OCI-LY7 (cell line): ENCODE measurements at regions not wholly inside any gene's neighbourhood (a gene's known extent, or its start where the extent isn't known, plus 50 kb on each side); places are given as distances from the start of the nearest gene placed in this dataset.

ENCODE experiments used
- BruUV-seq: library from RNA; stranded (reverse); fragments of 400-500 nt; replicated peaks from 2 replicates; lab custom pipeline; 2021; lab: Mats Ljungman, UMichigan
- CTCF ChIA-PET: fragments of 300-600 bp; sonication (Branson Sonifier 250); formaldehyde crosslinking; loops from one replicate; lab custom pipeline; 2022; ENCODE audit warnings: antibody characterized with exemption; ENCODE audit not compliant: unreplicated experiment; lab: Charles Lee
- POLR2A ChIA-PET: fragments of 300-600 bp; sonication (Branson Sonifier 250); formaldehyde crosslinking; loops from one replicate; lab custom pipeline; 2022; ENCODE audit warnings: antibody characterized with exemption; lab: Charles Lee
- DNase-seq: peaks from one replicate; pipeline ENCODE4 v3.0.0-alpha.2; 2015; ENCODE audit warnings: low spot score
- H2AFZ ChIP-seq: fragments of 200-600 bp; sonication (generic), shearing (Covaris generic); 2 replicates; pipeline ENCODE4 v1.6.1; 2014; ENCODE audit warnings: mild to moderate bottlenecking, antibody characterized with exemption, low read length, moderate library complexity
- H3K27ac ChIP-seq: fragments of 200-600 bp; sonication (generic); 2 replicates; pipeline ENCODE4 v1.5.1; 2014; ENCODE audit warnings: mixed run types, low read depth, mild to moderate bottlenecking, moderate library complexity, low read length, inconsistent platforms; ENCODE audit not compliant: poor library complexity, severe bottlenecking
- H3K36me3 ChIP-seq: fragments of 200-600 bp; sonication (generic); 2 replicates; pipeline ENCODE4 v1.6.1; 2014; ENCODE audit warnings: mild to moderate bottlenecking, antibody characterized with exemption, low read length, moderate library complexity, mixed read lengths; ENCODE audit not compliant: insufficient read depth
- H3K4me1 ChIP-seq: fragments of 200-600 bp; sonication (generic); 2 replicates; pipeline ENCODE4 v1.5.1; 2014; ENCODE audit warnings: mild to moderate bottlenecking, low read length; ENCODE audit not compliant: insufficient read depth, poor library complexity, severe bottlenecking
- H3K4me2 ChIP-seq: fragments of 200-600 bp; sonication (generic); 2 replicates; pipeline ENCODE4 v1.6.1; 2014; ENCODE audit warnings: mild to moderate bottlenecking, low read length
- H3K4me3 ChIP-seq: fragments of 200-600 bp; sonication (generic); 2 replicates; pipeline ENCODE4 v1.5.1; 2014; ENCODE audit warnings: mild to moderate bottlenecking, low read depth, low read length; ENCODE audit not compliant: poor library complexity, severe bottlenecking
- H3K79me2 ChIP-seq: fragments of 200-600 bp; sonication (generic); 2 replicates; pipeline ENCODE4 v1.6.1; 2016; ENCODE audit warnings: low read depth, mild to moderate bottlenecking, low read length, moderate library complexity, mixed read lengths; ENCODE audit not compliant: insufficient read depth
- H3K9me2 ChIP-seq: fragments of 200-600 bp; sonication (generic); 2 replicates; pipeline ENCODE4 v1.6.1; 2016; ENCODE audit warnings: mild to moderate bottlenecking, low read length, mixed read lengths; ENCODE audit not compliant: insufficient read depth
- H3K9me3 ChIP-seq: fragments of 200-600 bp; sonication (generic); 2 replicates; pipeline ENCODE4 v1.6.1; 2014; ENCODE audit warnings: mild to moderate bottlenecking, mixed run types, low read length, mixed read lengths
- H4K20me1 ChIP-seq: fragments of 200-600 bp; sonication (generic); 2 replicates; pipeline ENCODE4 v1.6.1; 2014; ENCODE audit warnings: mild to moderate bottlenecking, antibody characterized with exemption, low read length, moderate library complexity, mixed read lengths; ENCODE audit not compliant: insufficient read depth
- CTCF ChIP-seq: fragments of 200-600 bp; sonication (generic); conservative IDR thresholded peaks from 2 replicates; pipeline ENCODE4 v1.5.1; 2014; ENCODE audit warnings: mild to moderate bottlenecking, antibody characterized with exemption, low read length, moderate library complexity, mixed read lengths
- EZH2phosphoT487 ChIP-seq: fragments of 200-600 bp; sonication (generic); IDR thresholded peaks from 2 replicates; pipeline ENCODE4 v1.6.1; 2018; ENCODE audit warnings: low read depth, borderline replicate concordance, mild to moderate bottlenecking, mixed run types, antibody characterized with exemption, low read length, moderate library complexity, mixed read lengths
- intact Hi-C: fragments of 100-400 bp; cut with micrococcal nuclease; formaldehyde crosslinking; loops from one replicate; pipeline ENCODE4 v1.10.0; 2022; ENCODE audit not compliant: unreplicated experiment

- no peak for TF ChIP-seq EZH2phosphoT487
- H4K20me1 ChIP-seq, result no peaks in the 10 kb centered on the region
- H3K9me3 ChIP-seq, result no peaks in the 10 kb centered on the region
- no TSS peak for BruUV-seq
- ChIA-PET CTCF (no interaction called here), POLR2A (interaction anchor here (0.6 kb wide), 1 partner anchor 23 kb away, joined by 3 read pairs; no protein-coding TSS in a partner anchor)
- intact Hi-C loops, result no loop called here
- no peaks in the 10 kb centered on the region for H3K36me3 ChIP-seq
- H3K4me2 ChIP-seq, result no peak overlapping the region
- no peaks in the 10 kb centered on the region for H3K9me2 ChIP-seq
- H3K4me3 ChIP-seq, result no peak overlapping the region
- H2AFZ ChIP-seq, result no peak overlapping the region
- no peaks in the 10 kb centered on the region for H3K79me2 ChIP-seq
- H3K4me1 ChIP-seq, result no peaks in the 10 kb centered on the region
- no peak for DNase-seq
- no peak overlapping the region for H3K27ac ChIP-seq
Measured at GRCh38 chr4:125484912-125485311, 170.2 kb downstream of the FAT4 start.

- Histone ChIP-seq H3K4me1 (no peaks in the 10 kb centered on the region), H3K79me2 (no peaks in the 10 kb centered on the region), H3K4me3 (no peak overlapping the region), H2AFZ (no peak overlapping the region), H3K36me3 (no peaks in the 10 kb centered on the region), H3K9me3 (no peaks in the 10 kb centered on the region), H4K20me1 (no peaks in the 10 kb centered on the region), H3K27ac (no peak overlapping the region), H3K9me2 (no peaks in the 10 kb centered on the region), H3K4me2 (no peak overlapping the region)
- BruUV-seq, result no TSS peak
- POLR2A ChIA-PET, result interaction anchor here (0.5 kb wide), 1 partner anchor 1824 kb away, joined by 3 read pairs; no protein-coding TSS in a partner anchor
- DNase-seq, result no peak
- CTCF ChIA-PET, result no interaction called here
- intact Hi-C loops, result no loop called here
- TF ChIP-seq CTCF, result no peak
- TF ChIP-seq EZH2phosphoT487, result no peak
Measured at GRCh38 chr4:125486351-125486750, 171.6 kb downstream of the FAT4 start.

- TF ChIP-seq CTCF (no peak), EZH2phosphoT487 (no peak)
Measured at GRCh38 chr4:125489952-125490690, 175.4 kb downstream of the FAT4 start.

More at GRCh38 chr4:125489952-125490690, 175.4 kb downstream of the FAT4 start:
- H3K9me3 ChIP-seq, result no peaks in the 10 kb centered on the region
- ChIA-PET CTCF (no interaction called here), POLR2A (interaction anchor here (0.9 kb wide), 1 partner anchor 16 kb away, joined by 4 read pairs; no protein-coding TSS in a partner anchor)
- H2AFZ ChIP-seq, result no peak overlapping the region
- intact Hi-C loops, result no loop called here
- H3K9me2 ChIP-seq, result no peaks in the 10 kb centered on the region
- H3K79me2 ChIP-seq, result no peaks in the 10 kb centered on the region
- DNase-seq, result no peak
- BruUV-seq, result no TSS peak
- no peaks in the 10 kb centered on the region for H3K4me1 ChIP-seq
- H4K20me1 ChIP-seq, result no peaks in the 10 kb centered on the region
- H3K4me2 ChIP-seq, result no peak overlapping the region
- no peak overlapping the region for H3K4me3 ChIP-seq
- H3K36me3 ChIP-seq, result no peaks in the 10 kb centered on the region
- H3K27ac ChIP-seq, result no peak overlapping the region
